ENCODE measurements at regions not wholly inside any gene's neighbourhood (a gene's known extent, or its start where the extent isn't known, plus 50 kb on each side); places are given as distances from the start of the nearest gene placed in this dataset.
A peak's percentile ranks its signal among the peaks of the same experiment; 100 is the strongest.
"Not testable (repeated sequence)": the region's sequence is repeated elsewhere in the genome, so short reads cannot be mapped to it uniquely, and the experiment has no call there.

GRCh38 chr3:89533275-89533674 is 425.9 kb downstream of the EPHA3 start:
- H3K4me3 ChIP-seq (ENCODE audit: low read length) = no peak overlapping the region
- DNase-seq (ENCODE audit: low read depth) = no peak
- no peak for TF ChIP-seq CTCF (IDR thresholded peaks at IDR 0.05; ENCODE audit: insufficient read depth, low read depth, low read length, missing control alignments)

GRCh38 chr3:89554587-89554986 is 447.2 kb downstream of the EPHA3 start:
- H3K4me3 ChIP-seq (ENCODE audit: low read length); DNase-seq (ENCODE audit: low read depth): not testable (repeated sequence)

- TF ChIP-seq CTCF (IDR thresholded peaks at IDR 0.05; ENCODE audit: insufficient read depth, low read depth, low read length, missing control alignments) = no peak
- DNase-seq (ENCODE audit: low read depth) = no peak
- H3K4me3 ChIP-seq (ENCODE audit: low read length) = no peak overlapping the region
These were observed 451.3 kb downstream of the EPHA3 start for GRCh38 chr3:89558711-89559110.

- DNase-seq (ENCODE audit: low read depth) = no peak
- H3K4me3 ChIP-seq (ENCODE audit: low read length) = no peak overlapping the region
- no peak for TF ChIP-seq CTCF (IDR thresholded peaks at IDR 0.05; ENCODE audit: insufficient read depth, low read depth, low read length, missing control alignments)
These were observed 453.1 kb downstream of the EPHA3 start for GRCh38 chr3:89560568-89560967.

GRCh38 chr3:89562373-89562772 is 455.0 kb downstream of the EPHA3 start:
- H3K4me3 ChIP-seq (ENCODE audit: low read length) = no peak overlapping the region
- TF ChIP-seq CTCF (IDR thresholded peaks at IDR 0.05; ENCODE audit: insufficient read depth, low read depth, low read length, missing control alignments) = no peak
- no peak for DNase-seq (ENCODE audit: low read depth)

GRCh38 chr3:89565098-89565497 is 457.7 kb downstream of the EPHA3 start:
- DNase-seq (ENCODE audit: low read depth) = peak; percentile 61
- H3K4me3 ChIP-seq (ENCODE audit: low read length) = no peak overlapping the region
- TF ChIP-seq CTCF (IDR thresholded peaks at IDR 0.05; ENCODE audit: insufficient read depth, low read depth, low read length, missing control alignments) = no peak

- H3K4me3 ChIP-seq (ENCODE audit: low read length) = no peak overlapping the region
- DNase-seq (ENCODE audit: low read depth) = no peak
- no peak for TF ChIP-seq CTCF (IDR thresholded peaks at IDR 0.05; ENCODE audit: insufficient read depth, low read depth, low read length, missing control alignments)
These were observed 463.0 kb downstream of the EPHA3 start for GRCh38 chr3:89570465-89570864.

GRCh38 chr3:89571298-89571697 is 463.9 kb downstream of the EPHA3 start:
- no peak for TF ChIP-seq CTCF (IDR thresholded peaks at IDR 0.05; ENCODE audit: insufficient read depth, low read depth, low read length, missing control alignments)

More at GRCh38 chr3:89571298-89571697, 463.9 kb downstream of the EPHA3 start:
- DNase-seq (ENCODE audit: low read depth) = no peak
- no peak overlapping the region for H3K4me3 ChIP-seq (ENCODE audit: low read length)
